H1 (cell line): ENCODE measurements at regions not wholly inside any gene's neighbourhood (a gene's known extent, or its start where the extent isn't known, plus 50 kb on each side); places are given as distances from the start of the nearest gene placed in this dataset.

Source experiments
- CTCF ChIA-PET: fragments of 300-600 bp; sonication (Branson Sonifier 250); formaldehyde crosslinking; loops from one replicate; lab custom pipeline; 2021; ENCODE audit not compliant: partially characterized antibody; lab: Charles Lee
- POLR2A ChIA-PET: fragments of 300-600 bp; sonication (Branson Sonifier 250); formaldehyde crosslinking; loops from one replicate; lab custom pipeline; 2021; ENCODE audit warnings: inconsistent platforms; ENCODE audit not compliant: partially characterized antibody; lab: Charles Lee
- DNase-seq, 2 experiments: peaks; one replicate each; pipeline versions ENCODE4 v3.0.0 to v3.0.0-alpha.2; 2010 to 2022; ENCODE audit warnings: low spot score in 2 of 2, low read depth in 1 of 2, mixed read lengths in 1 of 2
- FAIRE-seq: peaks from 2 replicates; lab custom pipeline; 2011; peaks lifted over from hg19 to GRCh38; lab: Jason Lieb, UNC
- H2AFZ ChIP-seq: 2 replicates; pipeline ENCODE4 v1.8.1; 2012; ENCODE audit warnings: low read length, inconsistent platforms
- H2AK5ac ChIP-seq: 2 replicates; pipeline ENCODE4 v1.6.1; 2013; ENCODE audit warnings: low read depth, low read length
- H2BK120ac ChIP-seq: replicated peaks from 2 replicates; pipeline ENCODE3; 2013; ENCODE audit warnings: low read depth, low read length, inconsistent platforms
- H2BK12ac ChIP-seq: 2 replicates; pipeline ENCODE4 v1.6.1; 2013; ENCODE audit warnings: low read depth, low read length
- H2BK15ac ChIP-seq: 2 replicates; pipeline ENCODE4 v1.6.1; 2013; ENCODE audit warnings: low read length
- H2BK20ac ChIP-seq: 2 replicates; pipeline ENCODE4 v1.6.1; 2013; ENCODE audit warnings: low read length
- H2BK5ac ChIP-seq: 2 replicates; pipeline ENCODE4 v1.6.1; 2013; ENCODE audit warnings: low read depth, low read length
- H3K14ac ChIP-seq: 2 replicates; pipeline ENCODE4 v1.6.1; 2013; ENCODE audit warnings: inconsistent platforms; ENCODE audit not compliant: insufficient read length
- H3K18ac ChIP-seq: 2 replicates; pipeline ENCODE4 v1.6.1; 2013; ENCODE audit warnings: low read length; ENCODE audit errors: extremely low read depth
- H3K23ac ChIP-seq: 2 replicates; pipeline ENCODE4 v1.6.1; 2013; ENCODE audit warnings: inconsistent platforms; ENCODE audit not compliant: insufficient read length
- H3K23me2 ChIP-seq: 2 replicates; pipeline ENCODE4 v1.6.1; 2013; ENCODE audit warnings: low read depth, low read length
- H3K27ac ChIP-seq: 2 replicates; pipeline ENCODE4 v1.6.1; 2011; ENCODE audit warnings: low read depth, low read length, inconsistent platforms
- H3K27me3 ChIP-seq, 4 experiments: replicated peaks in 1 of 4; 1 replicate in 1 of 4; 2 replicates in 3 of 4; pipeline versions ENCODE4 v1.6.1 to v1.8.1; 2011 to 2013; ENCODE audit warnings: low read length in 3 of 4, mild to moderate bottlenecking in 3 of 4, inconsistent platforms in 2 of 4, mixed read lengths in 2 of 4, moderate library complexity in 1 of 4; ENCODE audit not compliant: control insufficient read depth in 3 of 4, insufficient read depth in 3 of 4; ENCODE audit errors: extremely low read depth in 1 of 4
- H3K36me3 ChIP-seq, 4 experiments: 2 replicates each; pipeline versions ENCODE4 v1.6.1 to v1.8.1; 2011 to 2013; ENCODE audit warnings: mild to moderate bottlenecking in 4 of 4, low read length in 3 of 4, moderate library complexity in 2 of 4, control low read depth in 1 of 4, inconsistent platforms in 1 of 4; ENCODE audit not compliant: insufficient read depth in 4 of 4, control insufficient read depth in 2 of 4
- H3K4ac ChIP-seq: replicated peaks from 2 replicates; pipeline ENCODE3; 2013; ENCODE audit warnings: low read length, low read depth, mixed read lengths, inconsistent platforms; ENCODE audit not compliant: insufficient read length
- H3K4me1 ChIP-seq, 4 experiments: replicated peaks in 1 of 4; 1 replicate in 1 of 4; 2 replicates in 3 of 4; pipeline versions ENCODE4 v1.6.1 to v1.8.1; 2011 to 2013; ENCODE audit warnings: low read length in 3 of 4, inconsistent platforms in 2 of 4, mixed read lengths in 1 of 4; ENCODE audit not compliant: insufficient read depth in 4 of 4, control insufficient read depth in 3 of 4
- H3K4me2 ChIP-seq, 2 experiments: 2 replicates each; pipeline versions ENCODE4 v1.6.1 to v1.8.1; 2011 to 2013; ENCODE audit warnings: low read depth in 2 of 2, low read length in 2 of 2, control low read depth in 1 of 2, inconsistent platforms in 1 of 2, mild to moderate bottlenecking in 1 of 2; ENCODE audit not compliant: insufficient read depth in 1 of 2
- H3K4me3 ChIP-seq, 4 experiments: fragments of 200-600, 300-600 bp in 1 of 4; sonication (generic), shearing (Covaris generic), sonication (Bioruptor Twin) in 1 of 4; 2 replicates each; pipeline versions ENCODE4 v1.5.1 to v1.8.1; 2011 to 2016; ENCODE audit warnings: low read length in 4 of 4, low read depth in 3 of 4, control low read depth in 2 of 4, inconsistent platforms in 2 of 4, mild to moderate bottlenecking in 2 of 4, mixed read lengths in 1 of 4, moderate library complexity in 1 of 4; ENCODE audit not compliant: insufficient read depth in 2 of 4; ENCODE audit errors: extremely low read depth in 1 of 4
- H3K56ac ChIP-seq: replicated peaks from 2 replicates; pipeline ENCODE3; 2013; ENCODE audit warnings: low read depth, mild to moderate bottlenecking, mixed read lengths, low read length, inconsistent platforms; ENCODE audit not compliant: insufficient read length
- H3K79me1 ChIP-seq: 2 replicates; pipeline ENCODE4 v1.6.1; 2013; ENCODE audit warnings: low read depth, low read length, control low read depth
- H3K79me2 ChIP-seq, 2 experiments: 2 replicates each; pipeline versions ENCODE4 v1.6.1 to v1.8.1; 2012 to 2013; ENCODE audit warnings: low read length in 2 of 2, mild to moderate bottlenecking in 2 of 2, inconsistent platforms in 1 of 2; ENCODE audit not compliant: insufficient read depth in 2 of 2, control insufficient read depth in 1 of 2
- H3K9ac ChIP-seq, 4 experiments: replicated peaks in 1 of 4; 1 replicate in 1 of 4; 2 replicates in 3 of 4; pipeline versions ENCODE4 v1.6.1 to v1.8.1; 2011 to 2013; ENCODE audit warnings: low read depth in 3 of 4, low read length in 3 of 4, control low read depth in 2 of 4, mild to moderate bottlenecking in 2 of 4, moderate library complexity in 2 of 4, inconsistent platforms in 1 of 4; ENCODE audit errors: extremely low read depth in 1 of 4
- H3K9me3 ChIP-seq, 2 experiments: 2 replicates each; pipeline versions ENCODE4 v1.6.1 to v1.8.1; 2012 to 2013; ENCODE audit warnings: mild to moderate bottlenecking in 2 of 2, moderate library complexity in 2 of 2, control low read depth in 1 of 2, inconsistent platforms in 1 of 2, low read depth in 1 of 2, low read length in 1 of 2, mixed read lengths in 1 of 2; ENCODE audit not compliant: insufficient read depth in 2 of 2
- H4K20me1 ChIP-seq, 2 experiments: replicated peaks in 1 of 2; 2 replicates each; pipeline versions ENCODE3 to v1.8.1; 2011 to 2013; ENCODE audit warnings: inconsistent platforms in 2 of 2, low read length in 2 of 2, mild to moderate bottlenecking in 1 of 2; ENCODE audit not compliant: insufficient read depth in 2 of 2, control insufficient read depth in 1 of 2
- H4K5ac ChIP-seq: 2 replicates; pipeline ENCODE4 v1.6.1; 2013; ENCODE audit warnings: low read length, low read depth, mixed read lengths, inconsistent platforms; ENCODE audit not compliant: insufficient read length
- H4K8ac ChIP-seq: 2 replicates; pipeline ENCODE4 v1.8.0; 2013; ENCODE audit warnings: mild to moderate bottlenecking, moderate library complexity, low read length, inconsistent platforms; ENCODE audit not compliant: insufficient read depth; ENCODE audit errors: extremely low read depth
- H4K91ac ChIP-seq: replicated peaks from 2 replicates; pipeline ENCODE3; 2013; ENCODE audit warnings: low read length, mixed read lengths, inconsistent platforms; ENCODE audit not compliant: insufficient read length
- ATF3 ChIP-seq: IDR thresholded peaks from 2 replicates; pipeline ENCODE4 v1.6.1; 2011; ENCODE audit warnings: low read depth, mild to moderate bottlenecking, low read length; ENCODE audit not compliant: insufficient read depth
- CBX5 ChIP-seq: fragments of 300-800, 300-1000 bp; sonication (generic); IDR thresholded peaks from 2 replicates; pipeline ENCODE4 v1.7.1; 2016; ENCODE audit warnings: antibody characterized with exemption, low read length, low read depth
- CHD2 ChIP-seq: IDR thresholded peaks from 2 replicates; pipeline ENCODE4 v1.6.1; 2012; ENCODE audit warnings: low read length, improper control_type of control experiment
- KDM1A ChIP-seq: fragments of 200-600, 300-600 bp; sonication (generic); IDR thresholded peaks from 2 replicates; pipeline ENCODE4 v1.7.1; 2016; ENCODE audit warnings: mild to moderate bottlenecking, low read length, borderline replicate concordance
- KDM5A ChIP-seq: fragments of 200-600 bp; IDR thresholded peaks from 2 replicates; pipeline ENCODE4 v1.7.1; 2012; ENCODE audit warnings: mild to moderate bottlenecking, low read length, inconsistent platforms, mixed read lengths
- POLR2A ChIP-seq, 2 experiments: IDR thresholded peaks; 1 replicate in 1 of 2; 2 replicates in 1 of 2; pipeline ENCODE4 v1.6.1; 2011; ENCODE audit warnings: low read depth in 2 of 2, low read length in 2 of 2, mild to moderate bottlenecking in 2 of 2; ENCODE audit errors: control extremely low read depth in 1 of 2
- POLR2AphosphoS5 ChIP-seq: IDR thresholded peaks from 2 replicates; pipeline ENCODE4 v1.6.1; 2011; ENCODE audit warnings: low read depth, low read length
- POU5F1 ChIP-seq: IDR thresholded peaks from 2 replicates; pipeline ENCODE4 v1.6.1; 2011; ENCODE audit warnings: low read depth, mild to moderate bottlenecking, low read length, moderate library complexity
- RAD21 ChIP-seq, 2 experiments: IDR thresholded peaks in 1 of 2; conservative IDR thresholded peaks in 1 of 2; 2 replicates each; pipeline ENCODE4 v1.6.1; 2011; ENCODE audit warnings: low read depth in 2 of 2, low read length in 2 of 2, improper control_type of control experiment in 1 of 2, inconsistent platforms in 1 of 2, mild to moderate bottlenecking in 1 of 2, moderate library complexity in 1 of 2
- SAP30 ChIP-seq: fragments of 300-600 bp; sonication (generic); IDR thresholded peaks from 2 replicates; pipeline ENCODE4 v1.7.1; 2012; ENCODE audit warnings: low read length, moderate library complexity, mild to moderate bottlenecking, inconsistent platforms; ENCODE audit not compliant: insufficient read depth, insufficient replicate concordance
- SP4 ChIP-seq: IDR thresholded peaks from 2 replicates; pipeline ENCODE4 v1.6.1; 2012; ENCODE audit warnings: low read length, inconsistent platforms
- WGBS, 2 experiments: shearing (Covaris generic) in 1 of 2; methylation state at CpG; one replicate each; pipeline versions ENCODE4 v1.1.6 to v1.1.7; 2013 to 2015; ENCODE audit warnings: low lambda C conversion rate in 2 of 2, mixed read lengths in 2 of 2, inconsistent platforms in 1 of 2, low coverage in 1 of 2, missing lambda C conversion rate in 1 of 2; ENCODE audit not compliant: insufficient replicate concordance in 2 of 2, insufficient coverage in 1 of 2, insufficient read length in 1 of 2; ENCODE audit errors: extremely low coverage in 1 of 2, missing lambda C conversion rate in 1 of 2; 5-methylcytosine and 5-hydroxymethylcytosine counted together
- TF ChIP-seq, protein P1 (sequence below), 3 experiments: IDR thresholded peaks; 1 replicate in 2 of 3; 2 replicates in 1 of 3; pipeline versions ENCODE4 v1.5.1 to v1.6.1; 2011; ENCODE audit warnings: low read length in 3 of 3, mild to moderate bottlenecking in 3 of 3, inconsistent platforms in 2 of 3, low read depth in 1 of 3, moderate library complexity in 1 of 3; ENCODE audit not compliant: insufficient read depth in 1 of 3; ENCODE audit errors: control extremely low read depth in 1 of 3

DNA sequence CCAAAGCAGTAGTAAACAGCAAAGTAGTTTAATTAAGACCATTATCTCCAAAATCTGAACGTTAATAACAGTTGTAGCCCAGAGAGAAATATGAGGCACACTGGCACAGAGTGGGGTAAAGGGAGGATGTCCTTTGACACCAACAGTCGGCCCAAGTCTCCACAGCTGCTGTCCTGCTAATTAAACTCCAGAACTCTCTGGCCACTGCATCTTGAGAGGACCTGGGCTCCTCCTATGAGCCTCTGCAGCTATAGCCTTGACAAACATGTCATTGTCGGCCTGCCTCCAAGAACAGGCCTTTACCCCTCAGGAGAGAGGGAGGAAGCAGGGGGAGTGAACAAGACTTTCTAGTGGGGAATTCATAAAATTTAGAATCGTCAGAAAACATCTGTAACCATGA is 1170.4 kb downstream of the UQCRFS1 start:
- Histone ChIP-seq H3K79me1 (no peaks in the 10 kb centered on the region), H2AFZ (no peak overlapping the region), H2BK15ac (no peak overlapping the region), H2BK120ac (no peak overlapping the region), H3K18ac (no peak overlapping the region), H2BK5ac (no peak overlapping the region), H3K4me2 (no peak overlapping the region), H4K8ac (no peak overlapping the region), H4K91ac (no peak overlapping the region), H2BK20ac (no peak overlapping the region), H3K9ac (no peak overlapping the region), H3K9me3 (0 out of 4 replicates have a peak, but pooled peaks cover 0 to 7% of the 10 kb centered on the region in 2 experiments), H3K56ac (no peak overlapping the region), H3K79me2 (no peaks in the 10 kb centered on the region), H2AK5ac (no peak overlapping the region), H3K4me1 (no peaks in the 10 kb centered on the region), H4K5ac (no peak overlapping the region), H3K23me2 (no peaks in the 10 kb centered on the region), H3K36me3 (no peaks in the 10 kb centered on the region), H3K27me3 (no peaks in the 10 kb centered on the region), H3K27ac (no peak overlapping the region), H2BK12ac (no peak overlapping the region), H3K14ac (no peak overlapping the region), H3K23ac (no peak overlapping the region), H4K20me1 (no peaks in the 10 kb centered on the region), H3K4ac (no peak overlapping the region), H3K4me3 (no peak overlapping the region)
- DNase-seq (no peak), FAIRE-seq (no peak)
- ChIA-PET CTCF (no interaction called here), POLR2A (no interaction called here)
- WGBS, 2 experiments, result 81% methylated on average over 4 of the region's 4 CpGs; no CpG with 5 or more reads in 1 of the 2 experiments
- TF ChIP-seq CHD2 (no peak), POU5F1 (no peak), CBX5 (no peak), ATF3 (no peak), RAD21 (IDR thresholded peaks at IDR 0.05 in 1 of 2, conservative IDR thresholded peaks at IDR 0.05 in 1 of 2; ENCODE audit: low read depth in 2 of 2, low read length in 2 of 2) (no peak), POLR2A (IDR thresholded peaks at IDR 0.05; ENCODE audit: control extremely low read depth in 1 of 2, low read depth in 2 of 2, low read length in 2 of 2) (no peak), SP4 (no peak), POLR2AphosphoS5 (no peak), KDM1A (no peak), SAP30 (no peak), KDM5A (no peak)
- TF ChIP-seq, protein P1, sequence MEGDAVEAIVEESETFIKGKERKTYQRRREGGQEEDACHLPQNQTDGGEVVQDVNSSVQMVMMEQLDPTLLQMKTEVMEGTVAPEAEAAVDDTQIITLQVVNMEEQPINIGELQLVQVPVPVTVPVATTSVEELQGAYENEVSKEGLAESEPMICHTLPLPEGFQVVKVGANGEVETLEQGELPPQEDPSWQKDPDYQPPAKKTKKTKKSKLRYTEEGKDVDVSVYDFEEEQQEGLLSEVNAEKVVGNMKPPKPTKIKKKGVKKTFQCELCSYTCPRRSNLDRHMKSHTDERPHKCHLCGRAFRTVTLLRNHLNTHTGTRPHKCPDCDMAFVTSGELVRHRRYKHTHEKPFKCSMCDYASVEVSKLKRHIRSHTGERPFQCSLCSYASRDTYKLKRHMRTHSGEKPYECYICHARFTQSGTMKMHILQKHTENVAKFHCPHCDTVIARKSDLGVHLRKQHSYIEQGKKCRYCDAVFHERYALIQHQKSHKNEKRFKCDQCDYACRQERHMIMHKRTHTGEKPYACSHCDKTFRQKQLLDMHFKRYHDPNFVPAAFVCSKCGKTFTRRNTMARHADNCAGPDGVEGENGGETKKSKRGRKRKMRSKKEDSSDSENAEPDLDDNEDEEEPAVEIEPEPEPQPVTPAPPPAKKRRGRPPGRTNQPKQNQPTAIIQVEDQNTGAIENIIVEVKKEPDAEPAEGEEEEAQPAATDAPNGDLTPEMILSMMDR (IDR thresholded peaks at IDR 0.05; ENCODE audit: control extremely low read depth in 1 of 3, insufficient read depth in 1 of 3, low read depth in 1 of 3, low read length in 3 of 3), result no peak
